Neural progenitor cell (in vitro differentiated cells): ENCODE measurements at regions not wholly inside any gene's neighbourhood (a gene's known extent, or its start where the extent isn't known, plus 50 kb on each side); places are given as distances from the start of the nearest gene placed in this dataset.

Experiments used
- DNase-seq: peaks from one replicate; pipeline ENCODE4 v3.0.0-alpha.2; 2016; ENCODE audit warnings: low spot score
- H2AFZ ChIP-seq: fragments of 200-600 bp; sonication (generic); replicated peaks from 2 replicates; pipeline ENCODE4 v1.6.1; 2016; ENCODE audit warnings: antibody characterized with exemption
- H3F3A ChIP-seq: fragments of 200-600 bp; sonication (generic); 2 replicates; pipeline ENCODE4 v1.6.1; 2016; ENCODE audit warnings: antibody characterized with exemption, low read depth
- H3K27ac ChIP-seq: fragments of 200-600 bp; sonication (generic); 2 replicates; pipeline ENCODE4 v1.5.1; 2016; ENCODE audit warnings: mild to moderate bottlenecking
- H3K27me3 ChIP-seq: fragments of 200-600 bp; sonication (generic); 2 replicates; pipeline ENCODE4 v1.6.1; 2016; ENCODE audit warnings: mild to moderate bottlenecking, moderate library complexity
- H3K36me3 ChIP-seq: fragments of 200-600 bp; sonication (generic); 2 replicates; pipeline ENCODE4 v1.5.1; 2016
- H3K4me1 ChIP-seq: fragments of 200-600 bp; sonication (generic); 2 replicates; pipeline ENCODE4 v1.6.1; 2016; ENCODE audit warnings: mixed run types
- H3K4me2 ChIP-seq: fragments of 200-600 bp; sonication (generic); 2 replicates; pipeline ENCODE4 v1.6.1; 2016
- H3K4me3 ChIP-seq: fragments of 200-600 bp; sonication (generic); 2 replicates; pipeline ENCODE4 v1.5.1; 2016
- H3K79me2 ChIP-seq: fragments of 200-600 bp; sonication (generic); 2 replicates; pipeline ENCODE4 v1.6.1; 2016; ENCODE audit warnings: low read depth
- H3K9ac ChIP-seq: fragments of 200-600 bp; sonication (generic); 2 replicates; pipeline ENCODE4 v1.6.1; 2016
- H3K9me3 ChIP-seq: fragments of 200-600 bp; sonication (generic); 2 replicates; pipeline ENCODE4 v1.5.1; 2016; ENCODE audit warnings: low read depth
- H4K20me1 ChIP-seq: fragments of 200-600 bp; sonication (generic); 2 replicates; pipeline ENCODE4 v1.6.1; 2016; ENCODE audit warnings: low read depth
- H3K27ac Mint-ChIP-seq: 3 replicates; pipeline ENCODE4 v1.8.0; 2021; ENCODE audit warnings: mixed read lengths
- H3K27me3 Mint-ChIP-seq: 2 replicates; pipeline ENCODE4 v1.8.0; 2022; ENCODE audit warnings: low read depth, mild to moderate bottlenecking, inconsistent platforms, moderate library complexity, mixed read lengths; ENCODE audit not compliant: insufficient read depth
- H3K36me3 Mint-ChIP-seq: 3 replicates; pipeline ENCODE4 v1.8.0; 2021; ENCODE audit warnings: mixed read lengths
- H3K4me1 Mint-ChIP-seq: 3 replicates; pipeline ENCODE4 v1.8.0; 2021; ENCODE audit warnings: mixed read lengths
- H3K4me3 Mint-ChIP-seq: 3 replicates; pipeline ENCODE4 v1.8.0; 2021; ENCODE audit warnings: mild to moderate bottlenecking, moderate library complexity, mixed read lengths
- H3K9me3 Mint-ChIP-seq: 3 replicates; pipeline ENCODE4 v1.8.0; 2020; ENCODE audit warnings: mixed read lengths
- EZH2 ChIP-seq: fragments of 200-600 bp; sonication (generic); IDR thresholded peaks from 2 replicates; pipeline ENCODE4 v1.6.1; 2017; ENCODE audit warnings: antibody characterized with exemption, mild to moderate bottlenecking, moderate library complexity
- EZH2phosphoT487 ChIP-seq: fragments of 200-600 bp; sonication (generic); IDR thresholded peaks from 2 replicates; pipeline ENCODE4 v1.6.1; 2017; ENCODE audit warnings: antibody characterized with exemption
- TF ChIP-seq, protein P1 (sequence below): fragments of 200-600 bp; sonication (generic); IDR thresholded peaks from 2 replicates; pipeline ENCODE4 v1.5.1; 2017; ENCODE audit warnings: antibody characterized with exemption, mild to moderate bottlenecking

DNA sequence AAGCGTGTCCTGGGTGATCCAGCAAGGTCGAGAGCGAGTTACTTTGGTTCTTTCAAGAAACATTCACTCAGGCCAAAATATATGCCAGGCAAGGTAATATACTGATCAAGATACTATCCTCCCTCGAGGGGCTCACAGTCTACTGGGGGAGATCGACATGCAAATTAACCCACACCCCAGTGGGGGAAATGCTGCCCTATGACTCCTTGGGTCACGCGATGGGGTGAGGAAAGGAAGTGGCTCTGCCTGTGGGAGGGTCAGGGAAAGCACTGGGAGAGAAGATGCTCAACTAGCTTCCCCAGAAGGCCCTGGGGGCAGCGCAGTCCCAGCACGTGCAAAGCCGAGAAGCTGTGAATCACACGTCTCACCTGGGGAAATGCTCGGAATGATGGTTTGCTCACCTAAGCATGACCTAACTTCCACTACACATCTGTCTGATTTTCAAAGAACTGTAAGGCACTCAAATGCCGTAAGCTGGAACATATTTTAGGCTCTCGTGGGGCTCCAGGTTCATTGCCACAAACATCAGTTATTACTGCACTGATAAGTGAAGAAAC, 130.7 kb downstream of the RCN1 start:
- no peaks in the 10 kb centered on the region for H3K36me3 Mint-ChIP-seq
- H3K4me3 ChIP-seq: no peak overlapping the region
- no peak for DNase-seq
- no peaks in the 10 kb centered on the region for H3K79me2 ChIP-seq
- no peak overlapping the region for H3K4me2 ChIP-seq
- H3K9me3 ChIP-seq: no peaks in the 10 kb centered on the region
- no peaks in the 10 kb centered on the region for H3K36me3 ChIP-seq
- H3K27ac ChIP-seq: no peak overlapping the region
- H4K20me1 ChIP-seq: no peaks in the 10 kb centered on the region
- TF ChIP-seq EZH2: no peak
- TF ChIP-seq EZH2phosphoT487: no peak
- no peak overlapping the region for H3K27ac Mint-ChIP-seq
- H3K4me3 Mint-ChIP-seq: no peak overlapping the region
- H3K9ac ChIP-seq: no peak overlapping the region
- H3K4me1 ChIP-seq: no peaks in the 10 kb centered on the region
- peaks cover 2% of the 10 kb centered on the region for H3K9me3 Mint-ChIP-seq
- no peaks in the 10 kb centered on the region for H3F3A ChIP-seq
- H3K27me3 Mint-ChIP-seq: peaks cover 5% of the 10 kb centered on the region
- no peak overlapping the region for H2AFZ ChIP-seq
- H3K27me3 ChIP-seq: no peaks in the 10 kb centered on the region
- H3K4me1 Mint-ChIP-seq: peaks cover 19% of the 10 kb centered on the region

GRCh38 chr11:32224580-32224979, 133.7 kb downstream of the RCN1 start:
- Histone ChIP-seq H2AFZ (no peak overlapping the region), H3K9me3 (no peaks in the 10 kb centered on the region), H3F3A (no peaks in the 10 kb centered on the region), H3K4me2 (no peak overlapping the region), H3K27me3 (no peaks in the 10 kb centered on the region), H3K4me3 (no peak overlapping the region), H4K20me1 (no peaks in the 10 kb centered on the region), H3K9ac (no peak overlapping the region), H3K27ac (no peak overlapping the region), H3K4me1 (no peaks in the 10 kb centered on the region), H3K79me2 (no peaks in the 10 kb centered on the region), H3K36me3 (no peaks in the 10 kb centered on the region)
- H3K4me1 Mint-ChIP-seq: peaks cover 12% of the 10 kb centered on the region
- TF ChIP-seq EZH2phosphoT487 (no peak), EZH2 (no peak)
- TF ChIP-seq, protein P1, sequence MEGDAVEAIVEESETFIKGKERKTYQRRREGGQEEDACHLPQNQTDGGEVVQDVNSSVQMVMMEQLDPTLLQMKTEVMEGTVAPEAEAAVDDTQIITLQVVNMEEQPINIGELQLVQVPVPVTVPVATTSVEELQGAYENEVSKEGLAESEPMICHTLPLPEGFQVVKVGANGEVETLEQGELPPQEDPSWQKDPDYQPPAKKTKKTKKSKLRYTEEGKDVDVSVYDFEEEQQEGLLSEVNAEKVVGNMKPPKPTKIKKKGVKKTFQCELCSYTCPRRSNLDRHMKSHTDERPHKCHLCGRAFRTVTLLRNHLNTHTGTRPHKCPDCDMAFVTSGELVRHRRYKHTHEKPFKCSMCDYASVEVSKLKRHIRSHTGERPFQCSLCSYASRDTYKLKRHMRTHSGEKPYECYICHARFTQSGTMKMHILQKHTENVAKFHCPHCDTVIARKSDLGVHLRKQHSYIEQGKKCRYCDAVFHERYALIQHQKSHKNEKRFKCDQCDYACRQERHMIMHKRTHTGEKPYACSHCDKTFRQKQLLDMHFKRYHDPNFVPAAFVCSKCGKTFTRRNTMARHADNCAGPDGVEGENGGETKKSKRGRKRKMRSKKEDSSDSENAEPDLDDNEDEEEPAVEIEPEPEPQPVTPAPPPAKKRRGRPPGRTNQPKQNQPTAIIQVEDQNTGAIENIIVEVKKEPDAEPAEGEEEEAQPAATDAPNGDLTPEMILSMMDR: no peak
- H3K9me3 Mint-ChIP-seq: peaks cover 7% of the 10 kb centered on the region
- H3K36me3 Mint-ChIP-seq: no peaks in the 10 kb centered on the region
- peaks cover 6% of the 10 kb centered on the region for H3K27me3 Mint-ChIP-seq
- no peak overlapping the region for H3K27ac Mint-ChIP-seq
- no peak overlapping the region for H3K4me3 Mint-ChIP-seq
- no peak for DNase-seq

DNA sequence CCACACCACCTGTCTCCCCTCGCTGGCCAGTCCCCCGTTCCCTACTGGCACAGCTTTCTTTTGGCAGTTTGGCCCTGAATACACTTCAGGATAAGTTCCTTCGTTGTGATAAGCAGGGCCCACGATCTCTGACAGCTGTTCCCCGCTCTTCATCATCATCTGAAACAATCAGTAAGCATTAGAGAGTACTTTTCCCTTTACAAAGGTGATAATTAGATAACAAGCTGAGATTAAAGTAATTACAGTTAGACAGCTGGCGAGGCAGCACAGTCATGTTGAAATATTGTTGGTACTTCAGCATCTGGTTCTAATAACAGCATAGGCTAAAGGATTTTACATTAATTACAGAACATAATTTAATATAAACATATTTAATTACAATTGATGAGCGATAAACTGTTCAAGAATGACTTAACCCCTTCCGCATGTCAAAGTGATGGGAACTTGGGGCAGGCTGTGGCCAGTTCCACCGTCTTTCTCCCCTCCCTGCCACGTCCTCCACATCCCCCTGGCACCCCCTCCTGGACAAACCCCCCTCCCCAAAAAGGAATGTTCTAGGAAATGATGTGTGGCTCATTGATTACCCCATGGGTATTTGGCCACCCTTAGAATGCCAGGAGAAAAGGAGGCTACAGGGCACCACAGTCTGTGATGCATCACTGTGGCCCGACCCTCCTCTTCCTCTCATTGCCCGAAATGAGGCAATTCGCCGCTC, 134.9 kb downstream of the RCN1 start:
- Mint-ChIP-seq H3K4me3 (no peak overlapping the region), H3K27me3 (peaks cover 4% of the 10 kb centered on the region), H3K9me3 (peaks cover 7% of the 10 kb centered on the region), H3K27ac (no peak overlapping the region), H3K4me1 (peaks cover 12% of the 10 kb centered on the region), H3K36me3 (no peaks in the 10 kb centered on the region)
- Histone ChIP-seq H3K79me2 (no peaks in the 10 kb centered on the region), H3K27me3 (no peaks in the 10 kb centered on the region), H3F3A (no peaks in the 10 kb centered on the region), H3K27ac (no peak overlapping the region), H3K36me3 (no peaks in the 10 kb centered on the region), H3K4me1 (no peaks in the 10 kb centered on the region), H3K9ac (no peak overlapping the region), H4K20me1 (no peaks in the 10 kb centered on the region), H3K9me3 (no peaks in the 10 kb centered on the region), H3K4me2 (no peak overlapping the region), H3K4me3 (no peak overlapping the region), H2AFZ (no peak overlapping the region)
- no peak for DNase-seq
- no peak for TF ChIP-seq EZH2
- TF ChIP-seq EZH2phosphoT487: no peak

DNA sequence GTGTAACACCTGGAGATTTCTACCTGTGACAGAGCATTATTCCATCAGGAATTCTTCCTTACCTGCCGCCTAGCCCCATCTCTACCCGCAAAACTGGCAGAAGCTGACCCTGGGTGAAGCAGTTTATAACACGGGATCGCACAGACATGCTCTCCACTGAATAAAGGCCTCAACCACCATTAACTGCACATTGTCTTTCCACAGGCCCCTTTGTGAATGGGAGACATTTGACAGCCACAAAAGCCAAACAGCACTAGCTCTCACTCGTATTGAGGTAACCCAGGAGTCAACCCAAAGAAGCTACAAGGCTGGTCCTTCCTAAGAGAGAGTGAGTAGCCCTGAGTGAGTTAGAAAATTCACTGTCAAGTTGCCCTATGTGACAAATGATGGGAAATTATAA, 135.6 kb downstream of the RCN1 start:
- Mint-ChIP-seq H3K36me3 (no peaks in the 10 kb centered on the region), H3K4me3 (no peak overlapping the region), H3K9me3 (peaks cover 7% of the 10 kb centered on the region), H3K27me3 (peaks cover 3% of the 10 kb centered on the region), H3K27ac (no peak overlapping the region), H3K4me1 (peaks cover 12% of the 10 kb centered on the region)
- Histone ChIP-seq H3K36me3 (no peaks in the 10 kb centered on the region), H3K27ac (no peak overlapping the region), H3K4me2 (no peak overlapping the region), H2AFZ (no peak overlapping the region), H3F3A (no peaks in the 10 kb centered on the region), H3K79me2 (no peaks in the 10 kb centered on the region), H3K27me3 (no peaks in the 10 kb centered on the region), H4K20me1 (no peaks in the 10 kb centered on the region), H3K9me3 (no peaks in the 10 kb centered on the region), H3K4me1 (no peaks in the 10 kb centered on the region), H3K9ac (no peak overlapping the region), H3K4me3 (no peak overlapping the region)
- DNase-seq: no peak
- no peak for TF ChIP-seq EZH2phosphoT487
- TF ChIP-seq EZH2: no peak
- TF ChIP-seq, protein P1: no peak
